ENCODE measurements at regions not wholly inside any gene's neighbourhood (a gene's known extent, or its start where the extent isn't known, plus 50 kb on each side); places are given as distances from the start of the nearest gene placed in this dataset.

DNA sequence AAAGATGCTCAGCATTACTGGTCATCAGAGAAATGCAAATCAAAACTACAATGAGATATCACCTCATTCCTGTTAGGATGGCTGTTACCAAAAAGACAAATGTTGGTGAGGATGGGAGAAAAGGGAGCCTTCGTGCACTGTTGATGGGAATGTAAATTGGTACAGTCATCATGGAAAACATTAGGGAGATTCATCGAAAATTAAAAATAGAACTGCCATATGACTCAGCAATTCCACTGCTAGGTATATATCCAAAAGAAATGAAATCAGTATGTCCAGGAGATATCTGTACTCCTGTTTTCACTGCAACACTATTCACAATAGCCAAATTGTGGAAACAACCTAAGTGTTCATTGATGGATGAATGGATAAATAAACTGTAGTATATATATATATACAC is 228.1 kb downstream of the ACTR3B start:
- TF ChIP-seq CREB1 (IDR thresholded peaks at IDR 0.05; ENCODE audit: low read depth) (no peak), ZBTB7A (IDR thresholded peaks at IDR 0.05; ENCODE audit: low read depth) (no peak), EP300 (IDR thresholded peaks at IDR 0.05; ENCODE audit: borderline replicate concordance) (no peak), CEBPB (IDR thresholded peaks at IDR 0.05) (no peak)
- TF ChIP-seq, protein P1, sequence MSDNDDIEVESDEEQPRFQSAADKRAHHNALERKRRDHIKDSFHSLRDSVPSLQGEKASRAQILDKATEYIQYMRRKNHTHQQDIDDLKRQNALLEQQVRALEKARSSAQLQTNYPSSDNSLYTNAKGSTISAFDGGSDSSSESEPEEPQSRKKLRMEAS (IDR thresholded peaks at IDR 0.05) = no peak
- TF ChIP-seq, protein P2, sequence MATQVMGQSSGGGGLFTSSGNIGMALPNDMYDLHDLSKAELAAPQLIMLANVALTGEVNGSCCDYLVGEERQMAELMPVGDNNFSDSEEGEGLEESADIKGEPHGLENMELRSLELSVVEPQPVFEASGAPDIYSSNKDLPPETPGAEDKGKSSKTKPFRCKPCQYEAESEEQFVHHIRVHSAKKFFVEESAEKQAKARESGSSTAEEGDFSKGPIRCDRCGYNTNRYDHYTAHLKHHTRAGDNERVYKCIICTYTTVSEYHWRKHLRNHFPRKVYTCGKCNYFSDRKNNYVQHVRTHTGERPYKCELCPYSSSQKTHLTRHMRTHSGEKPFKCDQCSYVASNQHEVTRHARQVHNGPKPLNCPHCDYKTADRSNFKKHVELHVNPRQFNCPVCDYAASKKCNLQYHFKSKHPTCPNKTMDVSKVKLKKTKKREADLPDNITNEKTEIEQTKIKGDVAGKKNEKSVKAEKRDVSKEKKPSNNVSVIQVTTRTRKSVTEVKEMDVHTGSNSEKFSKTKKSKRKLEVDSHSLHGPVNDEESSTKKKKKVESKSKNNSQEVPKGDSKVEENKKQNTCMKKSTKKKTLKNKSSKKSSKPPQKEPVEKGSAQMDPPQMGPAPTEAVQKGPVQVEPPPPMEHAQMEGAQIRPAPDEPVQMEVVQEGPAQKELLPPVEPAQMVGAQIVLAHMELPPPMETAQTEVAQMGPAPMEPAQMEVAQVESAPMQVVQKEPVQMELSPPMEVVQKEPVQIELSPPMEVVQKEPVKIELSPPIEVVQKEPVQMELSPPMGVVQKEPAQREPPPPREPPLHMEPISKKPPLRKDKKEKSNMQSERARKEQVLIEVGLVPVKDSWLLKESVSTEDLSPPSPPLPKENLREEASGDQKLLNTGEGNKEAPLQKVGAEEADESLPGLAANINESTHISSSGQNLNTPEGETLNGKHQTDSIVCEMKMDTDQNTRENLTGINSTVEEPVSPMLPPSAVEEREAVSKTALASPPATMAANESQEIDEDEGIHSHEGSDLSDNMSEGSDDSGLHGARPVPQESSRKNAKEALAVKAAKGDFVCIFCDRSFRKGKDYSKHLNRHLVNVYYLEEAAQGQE (IDR thresholded peaks at IDR 0.05; ENCODE audit: low read depth) = no peak
